Neural cell (in vitro differentiated cells): ENCODE measurements at regions not wholly inside any gene's neighbourhood (a gene's known extent, or its start where the extent isn't known, plus 50 kb on each side); places are given as distances from the start of the nearest gene placed in this dataset.

Experiments
- H2AFZ ChIP-seq: fragments of 200-600, 300-800 bp; sonication (generic), shearing (Covaris generic); 2 replicates; pipeline ENCODE4 v1.6.0; 2014; ENCODE audit warnings: low read depth, mild to moderate bottlenecking, antibody characterized with exemption, low read length, moderate library complexity
- H3F3A ChIP-seq: fragments of 200-600 bp; shearing (Covaris generic); 2 replicates; pipeline ENCODE4 v1.6.1; 2016; ENCODE audit warnings: mild to moderate bottlenecking, moderate library complexity, mixed read lengths, antibody characterized with exemption, low read length; ENCODE audit not compliant: insufficient read depth, poor library complexity, severe bottlenecking
- H3K27ac ChIP-seq: fragments of 200-600, 300-800 bp; sonication (generic), shearing (Covaris generic); 2 replicates; pipeline ENCODE4 v1.5.1; 2014; ENCODE audit warnings: mild to moderate bottlenecking, low read length, moderate library complexity
- H3K27me3 ChIP-seq: fragments of 300-800, 200-600 bp; sonication (generic), shearing (Covaris generic); 2 replicates; pipeline ENCODE4 v1.6.0; 2014; ENCODE audit warnings: mild to moderate bottlenecking, low read depth, low read length, moderate library complexity; ENCODE audit not compliant: insufficient read depth
- H3K36me3 ChIP-seq: fragments of 300-800, 200-600 bp; sonication (generic), shearing (Covaris generic); 2 replicates; pipeline ENCODE4 v1.5.1; 2014; ENCODE audit warnings: mild to moderate bottlenecking, antibody characterized with exemption, low read length, moderate library complexity; ENCODE audit not compliant: insufficient read depth
- H3K4me2 ChIP-seq: fragments of 300-800, 200-600 bp; sonication (generic), shearing (Covaris generic); 2 replicates; pipeline ENCODE4 v1.6.0; 2014; ENCODE audit warnings: mild to moderate bottlenecking, low read length
- H3K4me3 ChIP-seq: fragments of 300-800, 200-600 bp; sonication (generic), shearing (Covaris generic); 2 replicates; pipeline ENCODE4 v1.5.1; 2014; ENCODE audit warnings: mild to moderate bottlenecking, low read length, moderate library complexity
- H3K79me2 ChIP-seq: fragments of 200-600 bp; shearing (Covaris generic); replicated peaks from 2 replicates; pipeline ENCODE4 v1.6.0; 2014; ENCODE audit warnings: mild to moderate bottlenecking, low read length, moderate library complexity; ENCODE audit not compliant: insufficient read depth
- H3K9ac ChIP-seq: fragments of 300-800, 200-600 bp; sonication (generic), shearing (Covaris generic); 2 replicates; pipeline ENCODE4 v1.6.1; 2016; ENCODE audit warnings: mild to moderate bottlenecking, low read length, mixed read lengths
- H3K9me2 ChIP-seq: fragments of 200-600 bp; shearing (Covaris generic); 2 replicates; pipeline ENCODE4 v1.6.1; 2016; ENCODE audit warnings: mild to moderate bottlenecking, low read length, mixed read lengths; ENCODE audit not compliant: insufficient read depth
- H3K9me3 ChIP-seq: fragments of 200-600, 300-800 bp; sonication (generic), shearing (Covaris generic); 2 replicates; pipeline ENCODE4 v1.6.1; 2016; ENCODE audit warnings: mild to moderate bottlenecking, mixed run types, low read length, moderate library complexity, mixed read lengths
- H4K20me1 ChIP-seq: fragments of 200-600 bp; shearing (Covaris generic); 2 replicates; pipeline ENCODE4 v1.6.1; 2016; ENCODE audit warnings: mild to moderate bottlenecking, mixed run types; ENCODE audit not compliant: insufficient read depth
- EP300 ChIP-seq: fragments of 450-650 bp; conservative IDR thresholded peaks from 2 replicates; pipeline ENCODE4 v1.6.1; 2014; ENCODE audit warnings: antibody characterized with exemption, mild to moderate bottlenecking, moderate library complexity; ENCODE audit not compliant: poor library complexity, severe bottlenecking
- EZH2 ChIP-seq: fragments of 200-600, 300-800 bp; shearing (Covaris generic), sonication (generic); IDR thresholded peaks from 2 replicates; pipeline ENCODE4 v1.6.1; 2014; ENCODE audit warnings: antibody characterized with exemption, low read length, borderline replicate concordance, mild to moderate bottlenecking; ENCODE audit not compliant: insufficient read depth, poor library complexity, severe bottlenecking
- MXI1 ChIP-seq: fragments of 450-650 bp; conservative IDR thresholded peaks from 2 replicates; pipeline ENCODE4 v1.6.1; 2014; ENCODE audit warnings: antibody characterized with exemption, mild to moderate bottlenecking; ENCODE audit not compliant: poor library complexity, severe bottlenecking
- POLR2AphosphoS5 ChIP-seq: IDR thresholded peaks from 2 replicates; pipeline ENCODE4 v1.6.1; 2012
- RAD21 ChIP-seq: fragments of 450-650 bp; conservative IDR thresholded peaks from 2 replicates; pipeline ENCODE4 v1.6.1; 2014; ENCODE audit warnings: antibody characterized with exemption, mild to moderate bottlenecking, moderate library complexity
- SMC3 ChIP-seq: fragments of 450-650 bp; conservative IDR thresholded peaks from 2 replicates; pipeline ENCODE4 v1.6.1; 2014; ENCODE audit warnings: antibody characterized with exemption, mild to moderate bottlenecking, moderate library complexity; ENCODE audit not compliant: poor library complexity
- TAF1 ChIP-seq: IDR thresholded peaks from 2 replicates; pipeline ENCODE4 v1.6.1; 2012; ENCODE audit warnings: low read depth
- TF ChIP-seq, protein P1 (sequence below): fragments of 450-650 bp; IDR thresholded peaks from 2 replicates; pipeline ENCODE4 v1.5.1; 2014; ENCODE audit warnings: antibody characterized with exemption, mild to moderate bottlenecking, moderate library complexity; ENCODE audit not compliant: poor library complexity, severe bottlenecking
- TF ChIP-seq, protein P2 (sequence below): IDR thresholded peaks from 2 replicates; pipeline ENCODE4 v1.6.1; 2012; ENCODE audit warnings: borderline replicate concordance

DNA sequence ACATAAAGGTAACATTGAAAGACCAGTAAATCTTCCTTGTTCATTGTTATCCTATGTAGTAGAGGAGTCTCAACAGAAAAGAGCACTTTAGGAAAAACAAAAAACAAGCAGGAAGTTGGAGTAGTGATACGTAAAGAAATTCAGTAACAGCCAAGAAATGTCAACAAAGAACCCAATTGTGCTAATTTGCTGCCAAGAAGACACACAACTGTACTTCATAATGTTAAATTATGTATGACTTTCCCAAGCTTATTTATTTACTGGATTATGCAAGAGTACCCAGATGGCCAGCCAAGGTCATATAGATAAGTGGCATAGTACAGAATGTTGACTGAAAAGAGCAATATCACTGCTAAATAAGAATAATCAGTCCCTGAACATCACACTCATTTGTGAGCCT, 264.7 kb upstream of the CCDC179 start:
- no peaks in the 10 kb centered on the region for H3K79me2 ChIP-seq
- H3F3A ChIP-seq: no peaks in the 10 kb centered on the region
- no peak overlapping the region for H3K4me2 ChIP-seq
- H2AFZ ChIP-seq: no peak overlapping the region
- no peak overlapping the region for H3K4me3 ChIP-seq
- H3K9me3 ChIP-seq: no peaks in the 10 kb centered on the region
- no peaks in the 10 kb centered on the region for H3K9me2 ChIP-seq
- H4K20me1 ChIP-seq: no peaks in the 10 kb centered on the region
- no peaks in the 10 kb centered on the region for H3K27me3 ChIP-seq
- no peaks in the 10 kb centered on the region for H3K36me3 ChIP-seq
- TF ChIP-seq EZH2: no peak
- no peak overlapping the region for H3K27ac ChIP-seq
- no peak overlapping the region for H3K9ac ChIP-seq

GRCh38 chr11:23127706-23128105, 267.4 kb upstream of the CCDC179 start:
- Histone ChIP-seq H2AFZ (no peak overlapping the region), H3K27ac (no peak overlapping the region), H3K4me3 (no peak overlapping the region), H3K36me3 (no peaks in the 10 kb centered on the region), H3F3A (no peaks in the 10 kb centered on the region), H3K27me3 (no peaks in the 10 kb centered on the region), H3K4me2 (no peak overlapping the region), H3K79me2 (no peaks in the 10 kb centered on the region), H3K9me3 (peaks cover 4% of the 10 kb centered on the region), H4K20me1 (no peaks in the 10 kb centered on the region), H3K9me2 (no peaks in the 10 kb centered on the region), H3K9ac (no peak overlapping the region)
- TF ChIP-seq TAF1 (no peak), EZH2 (no peak), MXI1 (no peak), SMC3 (no peak), POLR2AphosphoS5 (no peak), RAD21 (no peak), EP300 (no peak)
- TF ChIP-seq, protein P1, sequence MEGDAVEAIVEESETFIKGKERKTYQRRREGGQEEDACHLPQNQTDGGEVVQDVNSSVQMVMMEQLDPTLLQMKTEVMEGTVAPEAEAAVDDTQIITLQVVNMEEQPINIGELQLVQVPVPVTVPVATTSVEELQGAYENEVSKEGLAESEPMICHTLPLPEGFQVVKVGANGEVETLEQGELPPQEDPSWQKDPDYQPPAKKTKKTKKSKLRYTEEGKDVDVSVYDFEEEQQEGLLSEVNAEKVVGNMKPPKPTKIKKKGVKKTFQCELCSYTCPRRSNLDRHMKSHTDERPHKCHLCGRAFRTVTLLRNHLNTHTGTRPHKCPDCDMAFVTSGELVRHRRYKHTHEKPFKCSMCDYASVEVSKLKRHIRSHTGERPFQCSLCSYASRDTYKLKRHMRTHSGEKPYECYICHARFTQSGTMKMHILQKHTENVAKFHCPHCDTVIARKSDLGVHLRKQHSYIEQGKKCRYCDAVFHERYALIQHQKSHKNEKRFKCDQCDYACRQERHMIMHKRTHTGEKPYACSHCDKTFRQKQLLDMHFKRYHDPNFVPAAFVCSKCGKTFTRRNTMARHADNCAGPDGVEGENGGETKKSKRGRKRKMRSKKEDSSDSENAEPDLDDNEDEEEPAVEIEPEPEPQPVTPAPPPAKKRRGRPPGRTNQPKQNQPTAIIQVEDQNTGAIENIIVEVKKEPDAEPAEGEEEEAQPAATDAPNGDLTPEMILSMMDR: no peak
- TF ChIP-seq, protein P2, sequence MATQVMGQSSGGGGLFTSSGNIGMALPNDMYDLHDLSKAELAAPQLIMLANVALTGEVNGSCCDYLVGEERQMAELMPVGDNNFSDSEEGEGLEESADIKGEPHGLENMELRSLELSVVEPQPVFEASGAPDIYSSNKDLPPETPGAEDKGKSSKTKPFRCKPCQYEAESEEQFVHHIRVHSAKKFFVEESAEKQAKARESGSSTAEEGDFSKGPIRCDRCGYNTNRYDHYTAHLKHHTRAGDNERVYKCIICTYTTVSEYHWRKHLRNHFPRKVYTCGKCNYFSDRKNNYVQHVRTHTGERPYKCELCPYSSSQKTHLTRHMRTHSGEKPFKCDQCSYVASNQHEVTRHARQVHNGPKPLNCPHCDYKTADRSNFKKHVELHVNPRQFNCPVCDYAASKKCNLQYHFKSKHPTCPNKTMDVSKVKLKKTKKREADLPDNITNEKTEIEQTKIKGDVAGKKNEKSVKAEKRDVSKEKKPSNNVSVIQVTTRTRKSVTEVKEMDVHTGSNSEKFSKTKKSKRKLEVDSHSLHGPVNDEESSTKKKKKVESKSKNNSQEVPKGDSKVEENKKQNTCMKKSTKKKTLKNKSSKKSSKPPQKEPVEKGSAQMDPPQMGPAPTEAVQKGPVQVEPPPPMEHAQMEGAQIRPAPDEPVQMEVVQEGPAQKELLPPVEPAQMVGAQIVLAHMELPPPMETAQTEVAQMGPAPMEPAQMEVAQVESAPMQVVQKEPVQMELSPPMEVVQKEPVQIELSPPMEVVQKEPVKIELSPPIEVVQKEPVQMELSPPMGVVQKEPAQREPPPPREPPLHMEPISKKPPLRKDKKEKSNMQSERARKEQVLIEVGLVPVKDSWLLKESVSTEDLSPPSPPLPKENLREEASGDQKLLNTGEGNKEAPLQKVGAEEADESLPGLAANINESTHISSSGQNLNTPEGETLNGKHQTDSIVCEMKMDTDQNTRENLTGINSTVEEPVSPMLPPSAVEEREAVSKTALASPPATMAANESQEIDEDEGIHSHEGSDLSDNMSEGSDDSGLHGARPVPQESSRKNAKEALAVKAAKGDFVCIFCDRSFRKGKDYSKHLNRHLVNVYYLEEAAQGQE: no peak

DNA sequence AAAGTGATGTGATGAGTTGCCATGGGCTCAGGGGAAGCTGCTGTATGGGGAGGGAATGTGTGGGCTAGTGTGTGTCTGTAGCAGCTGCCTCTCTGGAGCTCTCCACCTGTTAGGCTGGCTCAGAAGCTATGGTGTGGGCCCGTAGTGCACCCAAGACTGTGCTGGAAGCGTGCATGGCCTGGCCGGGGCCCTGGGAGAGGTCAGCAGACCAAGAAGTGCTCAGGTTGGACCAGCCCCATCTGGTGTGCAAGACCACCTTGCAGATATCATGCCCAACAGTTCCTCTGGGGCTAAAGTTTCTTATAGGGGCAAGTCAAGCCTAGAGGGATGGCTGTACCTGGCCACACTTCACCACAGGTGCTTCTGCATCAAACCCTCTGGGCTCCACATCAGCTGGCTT, 274.4 kb upstream of the CCDC179 start:
- H3K9ac ChIP-seq: no peak overlapping the region
- H2AFZ ChIP-seq: no peak overlapping the region
- no peak for TF ChIP-seq EP300
- TF ChIP-seq, protein P1: no peak
- no peak for TF ChIP-seq SMC3
- TF ChIP-seq POLR2AphosphoS5: no peak
- TF ChIP-seq MXI1: no peak
- TF ChIP-seq EZH2: no peak
- no peak overlapping the region for H3K4me3 ChIP-seq
- no peak overlapping the region for H3K4me2 ChIP-seq
- no peaks in the 10 kb centered on the region for H3K27me3 ChIP-seq
- H3K79me2 ChIP-seq: no peaks in the 10 kb centered on the region
- peaks cover 4% of the 10 kb centered on the region for H3K9me3 ChIP-seq
- H3K9me2 ChIP-seq: no peaks in the 10 kb centered on the region
- H3K27ac ChIP-seq: no peak overlapping the region
- H4K20me1 ChIP-seq: no peaks in the 10 kb centered on the region
- H3F3A ChIP-seq: no peaks in the 10 kb centered on the region
- no peaks in the 10 kb centered on the region for H3K36me3 ChIP-seq
